GM19438 (cell line): ENCODE measurements at regions not wholly inside any gene's neighbourhood (a gene's known extent, or its start where the extent isn't known, plus 50 kb on each side); places are given as distances from the start of the nearest gene placed in this dataset.

ENCODE experiments used
- ATAC-seq: cut with Tn5 transposase; IDR thresholded peaks from one replicate; pipeline ENCODE4 v1.9.1; 2021; ENCODE audit warnings: low read depth; ENCODE audit not compliant: unreplicated experiment

- ATAC-seq: no peak
Measured at GRCh38 chr2:16466821-16467151, 198.8 kb downstream of the CYRIA start.

- ATAC-seq: no peak
Measured at GRCh38 chr2:16466133-16466820, 199.4 kb downstream of the CYRIA start.

GRCh38 chr2:16464641-16465040, 201.0 kb downstream of the CYRIA start:
- no peak for ATAC-seq

- ATAC-seq: no peak
Measured at GRCh38 chr2:16462958-16463357, 202.7 kb downstream of the CYRIA start.

- no peak for ATAC-seq
Measured at GRCh38 chr2:16461672-16462071, 204.0 kb downstream of the CYRIA start.

- ATAC-seq: no peak
Measured at GRCh38 chr2:16459606-16460005, 206.0 kb downstream of the CYRIA start.

GRCh38 chr2:16454621-16455020, 211.0 kb downstream of the CYRIA start:
- no peak for ATAC-seq

GRCh38 chr2:16452123-16452522, 213.5 kb downstream of the CYRIA start:
- ATAC-seq: no peak

GRCh38 chr2:16446706-16447105, 218.9 kb downstream of the CYRIA start:
- ATAC-seq: no peak

GRCh38 chr2:16442971-16443370, 222.7 kb downstream of the CYRIA start:
- no peak for ATAC-seq

- ATAC-seq: no peak
Measured at GRCh38 chr2:16441431-16441830, 224.2 kb downstream of the CYRIA start.

GRCh38 chr2:16440898-16441297, 224.7 kb downstream of the CYRIA start:
- no peak for ATAC-seq

- no peak for ATAC-seq
Measured at GRCh38 chr2:16438613-16439321, 226.9 kb downstream of the CYRIA start.

GRCh38 chr2:16437189-16437588, 228.4 kb downstream of the CYRIA start:
- no peak for ATAC-seq

GRCh38 chr2:16434393-16434792, 231.2 kb downstream of the CYRIA start:
- ATAC-seq: no peak

- no peak for ATAC-seq
Measured at GRCh38 chr2:16430846-16431245, 234.8 kb downstream of the CYRIA start.

GRCh38 chr2:16429431-16430145, 236.0 kb downstream of the CYRIA start:
- ATAC-seq: no peak

GRCh38 chr2:16429002-16429401, 236.6 kb downstream of the CYRIA start:
- no peak for ATAC-seq

- no peak for ATAC-seq
Measured at GRCh38 chr2:16425462-16426336, 239.9 kb downstream of the CYRIA start.

GRCh38 chr2:16420421-16420820, 245.2 kb downstream of the CYRIA start:
- ATAC-seq: no peak

- ATAC-seq: no peak
Measured at GRCh38 chr2:16417726-16418125, 247.9 kb downstream of the CYRIA start.
